ENCODE measurements at regions not wholly inside any gene's neighbourhood (a gene's known extent, or its start where the extent isn't known, plus 50 kb on each side); places are given as distances from the start of the nearest gene placed in this dataset.

GRCh38 chr5:108655750-108656450, 91.8 kb upstream of the FER start:
- no peak for TF ChIP-seq CTCF (IDR thresholded peaks at IDR 0.05; ENCODE audit: insufficient read depth, low read depth, low read length)
- no peak for TF ChIP-seq EZH2 (IDR thresholded peaks at IDR 0.05; ENCODE audit: insufficient read depth, low read length)

Measured in astrocyte (in vitro differentiated cells and primary cell).